Body of pancreas (tissue), 4 donors: ENCODE measurements at regions not wholly inside any gene's neighbourhood (a gene's known extent, or its start where the extent isn't known, plus 50 kb on each side); places are given as distances from the start of the nearest gene placed in this dataset.

Experiments
- POLR2A ChIP-seq, 3 donors: fragments of 450-650 bp; IDR thresholded peaks; one replicate each; pipeline ENCODE4 v1.6.1; 2016; ENCODE audit warnings: antibody characterized with exemption in 3 of 3, mild to moderate bottlenecking in 2 of 3
- TF ChIP-seq, protein P1 (sequence below), 7 experiments: fragments of 450-650 bp in 4 of 7; fragments of 200-600 bp in 3 of 7; sonication (generic) in 3 of 7; IDR thresholded peaks; one replicate each; pipeline ENCODE4 v1.5.1; 2016 to 2019; ENCODE audit warnings: antibody characterized with exemption in 7 of 7

DNA sequence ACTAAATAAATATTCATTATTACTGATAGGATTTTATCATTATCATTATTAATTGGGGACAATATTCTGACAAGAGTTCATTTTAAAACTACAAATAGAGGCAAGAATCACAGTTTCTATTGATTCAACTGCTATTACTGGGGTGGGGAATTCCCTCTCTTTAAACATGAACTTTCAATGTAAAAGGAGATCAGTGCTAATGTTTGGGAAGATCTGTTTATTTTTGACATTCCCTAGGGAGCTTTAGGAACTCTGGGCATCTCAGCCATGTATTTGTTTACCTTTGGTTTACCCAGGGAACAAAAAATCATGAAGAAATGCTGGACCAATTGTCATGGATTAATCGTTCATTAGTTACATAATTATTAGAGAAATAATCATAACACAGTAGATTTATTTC, 443.2 kb upstream of the AKR1E2 start:
- TF ChIP-seq POLR2A (IDR thresholded peaks at IDR 0.05) = no peak
- TF ChIP-seq, protein P1, sequence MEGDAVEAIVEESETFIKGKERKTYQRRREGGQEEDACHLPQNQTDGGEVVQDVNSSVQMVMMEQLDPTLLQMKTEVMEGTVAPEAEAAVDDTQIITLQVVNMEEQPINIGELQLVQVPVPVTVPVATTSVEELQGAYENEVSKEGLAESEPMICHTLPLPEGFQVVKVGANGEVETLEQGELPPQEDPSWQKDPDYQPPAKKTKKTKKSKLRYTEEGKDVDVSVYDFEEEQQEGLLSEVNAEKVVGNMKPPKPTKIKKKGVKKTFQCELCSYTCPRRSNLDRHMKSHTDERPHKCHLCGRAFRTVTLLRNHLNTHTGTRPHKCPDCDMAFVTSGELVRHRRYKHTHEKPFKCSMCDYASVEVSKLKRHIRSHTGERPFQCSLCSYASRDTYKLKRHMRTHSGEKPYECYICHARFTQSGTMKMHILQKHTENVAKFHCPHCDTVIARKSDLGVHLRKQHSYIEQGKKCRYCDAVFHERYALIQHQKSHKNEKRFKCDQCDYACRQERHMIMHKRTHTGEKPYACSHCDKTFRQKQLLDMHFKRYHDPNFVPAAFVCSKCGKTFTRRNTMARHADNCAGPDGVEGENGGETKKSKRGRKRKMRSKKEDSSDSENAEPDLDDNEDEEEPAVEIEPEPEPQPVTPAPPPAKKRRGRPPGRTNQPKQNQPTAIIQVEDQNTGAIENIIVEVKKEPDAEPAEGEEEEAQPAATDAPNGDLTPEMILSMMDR (IDR thresholded peaks at IDR 0.05) = no peak
